ENCODE measurements at regions not wholly inside any gene's neighbourhood (a gene's known extent, or its start where the extent isn't known, plus 50 kb on each side); places are given as distances from the start of the nearest gene placed in this dataset.

DNA sequence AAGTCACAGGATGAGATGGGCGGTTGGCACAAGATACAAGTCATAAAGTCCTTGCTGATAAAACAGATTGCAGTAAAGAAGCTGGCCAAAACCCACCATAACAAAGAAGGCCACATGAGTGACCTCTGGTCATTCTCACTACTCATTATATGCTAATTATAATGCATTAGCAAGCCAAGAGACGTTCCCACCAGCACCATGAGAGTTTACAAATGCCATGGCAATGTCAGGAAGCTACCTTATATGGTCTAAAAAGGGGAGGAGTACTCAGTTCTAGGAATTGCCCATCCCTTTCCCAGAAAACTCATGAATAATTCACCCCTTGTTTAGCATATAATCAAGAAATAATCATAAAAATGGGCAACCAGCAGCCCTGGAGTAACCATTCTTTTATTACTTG is 74.9 kb upstream of the APP start:
- TF ChIP-seq POLR2A (IDR thresholded peaks at IDR 0.05; ENCODE audit: low read length) (no peak), GATA1 (IDR thresholded peaks at IDR 0.05; ENCODE audit: low read depth, low read length) (no peak)
